SK-N-DZ (cell line): ENCODE measurements at regions not wholly inside any gene's neighbourhood (a gene's known extent, or its start where the extent isn't known, plus 50 kb on each side); places are given as distances from the start of the nearest gene placed in this dataset.
A peak's percentile ranks its signal among the peaks of the same experiment; 100 is the strongest.

Experiments used
- DNase-seq: peaks from one replicate; pipeline ENCODE4 v3.0.0-alpha.2; 2015; ENCODE audit warnings: low spot score

DNA sequence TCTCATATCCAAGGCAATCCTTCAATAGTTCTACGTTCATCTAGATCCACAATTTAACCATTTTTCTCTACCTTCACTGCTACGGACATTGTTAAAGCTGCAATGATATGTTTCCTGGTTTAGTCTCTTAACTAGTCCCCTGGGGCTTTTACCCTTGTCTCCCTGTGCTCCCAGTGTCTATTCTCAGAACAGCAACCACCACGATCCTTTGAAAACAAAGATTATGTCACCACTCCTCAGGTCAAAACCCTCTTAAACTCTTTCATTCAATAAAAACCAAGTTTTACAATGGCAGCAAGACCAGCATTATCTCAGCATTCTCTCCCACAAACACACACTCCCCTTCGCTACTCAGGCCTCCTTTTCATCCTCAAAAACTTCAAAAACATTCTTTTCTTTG lies 298.2 kb upstream of the CHST9 start:
- DNase-seq: no peak

DNA sequence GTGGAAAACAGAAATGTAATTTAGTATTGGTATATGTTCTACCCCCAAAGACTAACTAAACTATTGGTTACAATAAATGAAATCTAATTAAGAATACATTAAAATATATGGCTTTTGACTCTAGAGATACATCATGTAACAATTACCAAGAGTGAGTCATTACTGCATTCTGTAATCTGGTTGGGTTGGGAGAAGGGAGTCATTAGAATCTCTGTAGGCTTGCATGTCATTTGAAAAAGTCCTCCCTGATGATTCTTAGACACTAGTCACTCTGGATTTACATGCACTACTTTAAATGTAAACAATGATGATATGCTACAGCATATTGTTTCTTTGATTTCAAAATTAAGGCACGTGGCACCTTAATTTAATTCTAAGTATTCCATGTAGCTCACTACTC lies 293.4 kb upstream of the CHST9 start:
- no peak for DNase-seq

DNA sequence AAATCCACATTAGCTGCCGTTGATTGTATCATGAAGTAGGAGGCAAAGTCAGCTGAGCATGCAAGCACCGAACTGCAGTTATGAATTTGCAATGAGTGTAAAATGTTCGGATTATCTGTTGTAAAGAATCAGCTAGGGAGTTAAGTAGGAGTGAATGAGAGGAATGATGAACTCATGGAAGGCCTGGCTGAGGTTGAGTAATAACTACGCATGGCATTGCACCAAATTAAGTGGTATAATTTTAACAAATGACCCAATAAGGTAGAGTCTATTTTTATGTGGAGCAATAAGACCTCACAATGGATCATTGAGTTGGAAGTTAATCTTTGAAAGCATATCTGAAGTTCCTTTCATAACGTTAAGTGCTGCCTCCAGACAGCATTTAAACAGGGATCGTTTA lies 288.2 kb upstream of the CHST9 start:
- no peak for DNase-seq

DNA sequence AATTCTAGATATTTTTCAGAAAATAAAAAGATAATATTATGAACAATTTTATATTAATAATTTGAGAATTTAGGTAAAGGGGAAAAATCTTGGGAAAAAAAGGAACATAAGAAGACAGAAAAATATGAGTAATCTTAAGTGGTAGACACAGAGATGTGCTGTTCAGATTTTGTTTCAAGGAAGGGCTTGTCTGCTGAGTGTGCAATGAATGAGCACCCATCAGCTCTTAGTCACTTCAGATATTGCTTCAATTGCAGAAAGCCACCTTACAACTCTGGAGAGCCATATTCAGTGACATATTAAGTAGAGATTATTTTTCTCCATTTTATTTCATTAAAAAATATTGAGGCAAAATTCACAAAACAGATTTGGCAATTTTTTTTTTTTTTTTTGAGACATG lies 282.0 kb upstream of the CHST9 start:
- no peak for DNase-seq

DNA sequence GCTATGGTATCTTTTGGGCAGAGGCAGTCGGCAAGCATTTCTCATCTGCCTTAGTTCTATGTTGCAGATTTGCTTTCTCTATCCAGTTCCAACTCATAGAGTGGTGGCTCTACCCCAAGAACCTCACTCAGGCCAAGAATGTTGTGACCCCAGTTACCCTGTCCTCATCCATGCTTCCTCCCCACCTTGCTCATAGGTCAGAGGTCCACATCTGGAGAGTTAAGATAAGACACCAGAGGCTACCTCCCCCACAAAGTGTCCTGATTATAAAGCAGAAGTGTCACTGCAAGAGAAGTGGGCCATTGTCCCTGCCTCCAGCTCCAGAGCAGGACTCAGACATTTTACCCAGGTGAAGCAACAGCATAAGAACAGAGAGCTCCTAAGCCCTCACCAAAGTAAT lies 276.8 kb upstream of the CHST9 start:
- DNase-seq: no peak

DNA sequence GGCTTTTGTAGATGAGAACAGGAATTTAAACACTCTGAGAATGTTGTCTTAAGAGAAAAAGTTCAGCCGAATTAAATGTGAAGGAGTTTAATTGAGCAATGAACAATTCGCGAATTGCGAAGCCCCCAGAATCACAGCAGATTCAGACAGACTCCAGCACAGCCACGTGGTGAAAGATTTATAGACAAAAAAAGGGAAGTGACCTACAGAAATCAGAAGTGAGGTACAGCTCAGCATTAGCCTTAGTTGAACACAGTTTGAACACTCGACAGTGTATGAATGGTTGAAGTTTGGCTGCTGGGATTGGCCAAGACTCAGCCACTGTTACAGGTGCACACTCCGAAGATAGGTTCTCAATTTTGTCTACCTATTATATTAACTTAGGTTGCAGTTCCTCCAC lies 264.0 kb upstream of the CHST9 start:
- DNase-seq: no peak

DNA sequence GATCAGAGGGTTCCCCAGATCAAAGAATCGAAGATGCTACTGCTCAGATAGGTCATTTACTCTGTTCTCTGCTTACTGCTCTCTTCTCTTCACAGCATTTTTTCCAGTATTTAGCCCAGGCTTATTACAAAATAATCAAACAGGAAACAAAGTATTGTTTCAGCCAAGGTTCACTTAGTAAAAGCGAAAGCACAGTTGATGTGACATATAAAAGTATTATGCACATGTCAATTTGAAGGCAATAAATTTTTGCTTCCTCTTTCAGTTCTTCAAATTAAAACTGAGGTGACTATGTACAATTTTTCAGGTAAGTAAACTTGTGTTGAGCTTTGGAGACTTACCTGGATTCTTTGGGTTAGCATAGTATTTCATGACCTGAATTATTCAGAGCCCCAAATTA lies 262.8 kb upstream of the CHST9 start:
- DNase-seq: no peak

DNA sequence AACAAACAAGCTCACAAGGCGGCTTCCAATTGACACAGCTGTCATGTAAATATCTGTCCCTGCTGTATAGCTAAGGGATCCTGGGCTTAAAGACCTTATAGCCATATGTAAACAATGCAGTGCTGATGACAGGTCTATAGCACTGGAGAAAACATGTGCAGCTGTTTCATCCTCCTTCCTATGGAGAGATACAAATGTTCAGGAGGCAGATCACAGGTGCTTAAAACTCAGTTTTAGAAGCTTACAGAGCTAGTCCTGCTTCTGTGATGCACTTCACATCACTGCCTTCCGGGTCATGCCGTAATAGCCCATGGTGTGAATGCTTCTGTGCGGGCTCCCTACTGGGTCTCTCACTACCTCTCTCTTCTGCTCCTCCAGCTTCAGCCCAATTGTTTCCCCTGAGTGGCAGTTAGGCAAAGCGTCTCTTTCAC lies 262.4 kb upstream of the CHST9 start:
- DNase-seq: no peak

DNA sequence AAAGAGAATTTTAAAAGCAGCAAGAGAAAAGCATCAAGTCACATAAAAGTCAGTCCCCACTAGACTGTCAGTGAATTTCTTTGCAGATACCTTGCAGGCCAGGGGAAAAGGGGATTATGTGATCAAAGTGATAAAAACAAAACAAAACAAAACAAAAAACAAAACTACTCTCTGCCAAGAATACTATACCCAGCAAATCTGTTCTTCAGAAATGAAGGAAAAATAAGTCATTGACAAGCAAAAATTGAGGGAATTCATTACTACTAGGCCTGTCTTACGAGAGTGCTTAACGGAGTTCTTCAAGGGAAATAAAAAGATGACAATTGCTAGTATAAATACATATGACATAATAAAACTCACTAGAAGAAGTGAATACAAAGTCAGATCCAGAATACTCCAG lies 245.5 kb upstream of the CHST9 start:
- no peak for DNase-seq

DNA sequence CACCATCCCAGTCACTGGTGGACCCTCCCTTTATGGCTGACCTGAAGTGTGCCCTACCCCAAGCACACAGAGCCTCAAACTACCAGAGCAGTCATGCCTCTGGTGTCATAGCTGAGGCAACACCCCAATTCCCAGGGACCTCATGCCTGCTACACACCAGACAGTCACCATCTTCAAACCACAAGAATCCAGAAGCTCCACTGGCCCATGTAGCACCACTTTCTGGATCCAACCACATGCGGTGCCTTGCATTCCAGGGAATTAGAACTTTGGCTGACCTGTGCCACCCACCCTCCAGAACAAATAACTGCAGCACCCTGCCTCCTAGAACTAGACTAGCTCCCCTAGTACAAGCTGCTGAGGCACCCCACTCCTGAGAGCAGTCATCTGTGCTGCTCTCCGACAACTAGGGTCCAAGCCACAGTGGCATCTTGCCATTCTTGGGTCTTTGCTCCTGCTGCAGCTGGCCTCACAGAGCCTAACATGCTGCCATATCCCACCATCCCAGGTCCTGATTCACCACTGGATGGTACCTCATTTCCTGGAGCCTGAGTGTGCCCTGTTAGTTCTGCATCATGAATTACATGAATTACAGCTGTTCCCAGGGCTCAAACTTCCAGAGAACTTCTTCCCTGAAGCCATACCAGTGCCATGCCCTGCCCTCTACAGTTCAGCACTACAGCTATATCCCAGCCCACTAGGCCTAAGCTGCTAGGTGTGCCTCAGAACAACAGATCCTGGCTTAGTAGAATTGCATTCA lies 243.8 kb upstream of the CHST9 start:
- no peak for DNase-seq

DNA sequence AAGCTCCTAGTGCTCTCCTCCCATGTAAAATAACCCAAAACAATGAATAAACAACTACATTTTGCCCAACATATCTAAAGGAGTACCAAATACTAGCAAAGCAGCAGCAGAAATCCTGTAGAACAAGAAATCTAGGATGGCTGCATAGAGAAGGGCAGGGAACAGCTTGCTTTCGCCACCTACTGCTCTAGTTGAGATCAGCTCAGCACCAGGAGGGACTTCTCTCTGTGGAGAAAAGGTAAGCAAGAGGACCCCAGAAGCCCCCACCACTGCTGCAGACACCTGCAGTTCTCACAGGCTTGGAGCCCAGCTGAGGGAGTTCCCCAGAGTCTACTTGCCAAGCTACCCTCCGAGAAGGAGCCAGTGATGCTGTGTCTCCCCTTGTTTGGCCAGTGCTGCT lies 243.0 kb upstream of the CHST9 start:
- DNase-seq: no peak

DNA sequence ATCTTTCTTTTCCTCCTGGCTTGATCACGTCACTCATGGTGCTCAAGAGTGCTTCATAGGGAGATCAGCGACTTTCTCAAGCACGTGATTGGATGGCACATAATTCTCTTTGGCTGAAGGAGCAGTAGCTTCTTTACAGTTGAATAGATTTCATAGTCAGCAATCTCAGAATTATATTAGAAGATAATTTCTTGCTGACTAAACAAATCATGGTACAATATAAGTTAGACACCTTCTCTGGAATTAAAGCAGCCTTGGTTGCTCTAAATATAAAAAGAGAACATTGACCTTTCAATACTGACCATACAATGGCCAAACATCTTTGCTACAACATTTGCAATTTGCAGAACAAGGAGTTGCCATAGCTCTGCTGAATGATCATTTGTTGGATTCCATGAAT lies 238.5 kb upstream of the CHST9 start:
- DNase-seq: no peak

DNA sequence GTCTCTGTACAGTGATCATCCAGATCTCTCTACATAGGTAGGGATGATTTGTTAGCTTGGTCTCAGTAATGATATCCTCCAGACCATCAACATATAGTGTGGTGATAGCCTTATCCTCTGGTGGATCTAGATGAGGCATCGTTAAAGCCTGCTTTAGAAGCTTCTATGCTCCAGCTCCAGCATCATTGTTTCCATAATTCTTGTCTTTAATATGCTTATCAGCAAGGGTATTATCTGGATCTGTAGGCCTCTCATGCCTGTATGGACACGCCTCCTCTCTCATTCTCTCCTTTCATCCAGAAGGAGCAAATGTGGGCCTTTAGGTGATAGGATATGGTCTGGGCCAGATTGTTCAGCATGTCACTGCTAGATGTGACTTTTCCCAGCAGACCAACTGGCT lies 234.5 kb upstream of the CHST9 start:
- DNase-seq: peak; percentile 51

DNA sequence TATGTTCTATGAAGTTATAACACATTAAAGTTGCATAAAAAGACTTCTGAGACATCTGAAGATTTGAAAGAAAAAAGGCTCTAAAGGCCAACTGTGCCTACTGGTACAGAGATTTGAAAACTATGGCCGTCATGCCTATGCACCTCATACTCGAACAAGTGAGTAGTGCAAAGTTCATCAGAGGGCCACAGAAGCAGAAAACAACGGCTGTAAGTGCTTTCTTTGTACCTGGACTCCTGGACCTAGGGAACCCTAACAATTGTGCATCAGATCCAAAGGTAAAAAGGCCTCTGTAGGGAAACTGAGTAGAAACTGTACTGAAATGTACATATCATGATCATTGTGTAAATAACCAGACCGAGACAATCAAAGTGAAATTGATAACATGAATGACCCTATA lies 230.4 kb upstream of the CHST9 start:
- DNase-seq: no peak

DNA sequence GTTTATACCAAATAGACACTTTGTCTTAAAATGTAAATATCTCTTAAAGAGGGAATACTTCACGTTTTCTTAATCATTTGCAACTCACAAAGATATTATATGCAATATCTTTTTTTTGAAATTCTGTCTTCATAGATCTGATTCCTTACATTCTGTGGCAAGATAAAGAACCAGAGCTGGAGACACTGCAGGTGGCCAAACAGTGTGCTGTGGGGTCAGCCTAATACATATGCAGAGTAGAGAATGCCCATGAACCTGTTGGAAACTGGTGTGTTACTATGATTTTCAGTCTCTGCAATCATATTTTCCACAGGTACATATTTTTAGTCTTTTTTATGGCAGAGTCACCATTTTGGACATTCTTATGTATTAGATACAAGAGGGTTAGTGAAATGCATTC lies 229.6 kb upstream of the CHST9 start:
- no peak for DNase-seq

DNA sequence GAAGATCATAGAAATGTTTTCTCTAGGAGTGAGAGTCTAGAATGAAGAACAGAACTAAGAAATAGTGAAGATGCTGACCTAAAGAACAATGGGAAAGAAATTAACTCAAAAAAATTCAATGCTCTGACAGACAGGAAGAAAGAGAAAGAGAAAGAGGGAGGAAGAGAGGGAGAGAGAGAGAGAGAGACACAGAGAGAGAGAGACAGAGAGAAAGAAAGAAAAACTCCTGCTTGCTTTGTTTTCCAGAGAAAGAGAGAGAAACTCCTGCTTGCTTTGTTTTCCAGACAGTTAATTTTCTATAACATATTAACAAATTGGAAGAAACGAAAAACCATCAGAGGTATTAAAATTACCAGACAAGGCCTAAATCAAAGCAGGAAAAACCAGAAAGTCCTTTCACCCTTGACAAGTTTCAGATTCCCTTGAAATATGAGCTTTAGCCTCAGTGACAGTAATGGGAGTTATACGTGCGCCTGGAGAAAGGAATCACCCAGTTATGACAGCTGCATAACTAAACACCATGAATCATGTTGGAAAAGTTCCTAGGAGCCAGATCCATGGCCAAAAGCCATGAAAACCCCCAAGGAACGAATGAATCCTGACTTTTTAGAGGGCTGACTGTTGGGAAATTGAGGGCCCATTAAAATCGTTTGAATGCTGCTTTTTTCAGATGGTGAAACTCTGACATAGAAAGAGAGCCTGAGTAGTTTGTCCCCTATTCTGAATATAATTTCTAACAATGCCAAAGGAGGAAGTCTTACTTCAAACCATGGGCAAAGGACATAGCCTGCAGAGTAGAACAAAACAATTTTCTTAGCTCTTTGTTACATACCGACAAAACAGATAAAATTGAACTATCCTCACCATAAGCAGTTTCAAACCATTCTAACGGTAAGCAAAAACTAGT lies 228.6 kb upstream of the CHST9 start:
- peak; percentile 54 for DNase-seq

DNA sequence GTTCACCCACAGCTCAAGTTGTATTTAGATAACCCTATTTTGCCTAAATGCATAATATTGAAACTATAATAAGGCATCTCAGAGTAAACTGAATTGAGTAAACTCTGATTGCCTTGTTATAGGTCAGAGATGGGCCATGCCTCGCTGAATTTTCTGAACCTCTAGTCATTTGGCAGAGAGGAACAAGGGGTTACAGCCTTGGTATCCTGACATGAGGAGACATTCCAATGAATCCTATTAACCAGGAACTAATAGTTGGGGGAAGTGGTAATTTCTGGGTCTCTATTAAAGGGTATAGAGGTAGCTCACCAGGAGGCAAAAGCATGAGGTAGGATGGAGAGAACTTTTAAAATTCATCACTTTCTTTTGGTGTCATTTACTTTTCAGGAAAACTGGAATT lies 227.4 kb upstream of the CHST9 start:
- no peak for DNase-seq

DNA sequence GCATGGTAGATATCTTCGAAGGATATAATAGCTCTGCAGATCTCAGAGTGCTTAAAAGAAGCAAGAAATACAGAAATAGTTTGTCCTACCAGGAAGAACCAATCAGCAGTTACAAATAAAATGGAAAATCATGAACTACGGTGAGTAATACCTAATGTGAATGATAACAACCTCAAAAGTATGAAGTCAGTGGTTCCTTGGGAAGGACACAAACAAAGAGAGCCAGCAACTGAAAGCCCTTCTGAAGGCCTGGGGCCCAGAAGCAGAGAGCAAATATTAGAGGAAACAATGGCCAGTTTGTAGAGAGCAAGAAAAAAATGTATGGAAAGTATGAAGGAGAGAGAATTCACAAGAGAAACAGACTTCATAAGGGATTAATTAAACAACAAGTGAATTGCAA lies 226.8 kb upstream of the CHST9 start:
- no peak for DNase-seq

DNA sequence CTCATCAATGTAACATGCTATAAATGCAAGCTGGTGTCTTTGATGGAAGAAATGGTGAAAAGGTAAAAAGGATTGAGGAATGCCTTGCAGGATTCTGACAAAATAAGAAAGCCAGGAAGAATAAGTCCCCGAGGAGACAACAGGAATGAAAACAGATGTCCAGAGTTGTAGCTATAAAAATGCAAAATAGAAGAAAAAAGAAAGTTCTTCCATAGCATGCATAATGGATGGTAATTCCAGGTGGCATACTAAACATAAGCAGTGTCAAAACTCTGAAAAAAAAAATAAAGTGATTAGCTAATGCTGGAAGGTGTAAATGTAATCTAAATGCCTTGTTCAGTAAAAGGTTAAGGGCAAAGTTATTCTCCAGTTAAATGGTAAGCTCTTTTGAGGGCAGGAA lies 225.9 kb upstream of the CHST9 start:
- no peak for DNase-seq

DNA sequence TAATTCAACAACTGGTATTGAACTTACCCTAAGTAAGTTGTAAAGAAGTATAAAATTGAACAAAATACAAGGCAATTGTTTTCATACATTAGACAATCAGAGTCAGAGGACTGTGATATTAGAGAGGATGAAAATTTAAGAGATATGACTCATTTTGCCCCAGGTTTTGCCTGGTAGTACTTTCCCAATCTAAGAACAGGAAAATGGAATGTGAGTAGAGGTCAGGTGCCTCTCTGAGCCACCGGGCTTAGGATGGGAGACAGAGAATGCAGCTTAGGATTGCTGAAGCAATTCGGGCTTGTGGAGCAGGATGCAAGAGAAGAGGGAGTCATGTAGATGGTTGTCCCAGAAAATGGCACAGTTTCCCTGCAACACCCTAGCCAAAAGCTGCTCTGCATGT lies 219.7 kb upstream of the CHST9 start:
- DNase-seq: no peak

DNA sequence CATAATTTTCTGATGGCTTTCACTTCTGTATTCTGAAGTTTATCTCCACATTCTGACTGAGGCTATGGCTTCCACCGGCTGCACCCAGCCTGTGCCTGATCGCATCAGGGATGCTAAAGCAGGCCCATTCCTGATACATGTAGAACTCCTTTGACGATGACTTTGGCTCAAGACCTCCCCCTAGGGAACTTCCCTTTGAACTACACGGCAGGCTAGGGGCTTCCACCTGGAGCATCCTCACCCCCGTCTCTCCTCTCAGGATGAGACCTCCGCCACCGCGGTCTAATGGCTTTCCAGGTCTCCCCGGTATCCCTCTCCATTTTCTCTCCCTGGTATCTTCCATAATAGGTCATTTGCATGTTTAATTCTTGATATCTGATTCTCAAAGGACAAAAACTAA lies 214.9 kb upstream of the CHST9 start:
- DNase-seq: no peak

DNA sequence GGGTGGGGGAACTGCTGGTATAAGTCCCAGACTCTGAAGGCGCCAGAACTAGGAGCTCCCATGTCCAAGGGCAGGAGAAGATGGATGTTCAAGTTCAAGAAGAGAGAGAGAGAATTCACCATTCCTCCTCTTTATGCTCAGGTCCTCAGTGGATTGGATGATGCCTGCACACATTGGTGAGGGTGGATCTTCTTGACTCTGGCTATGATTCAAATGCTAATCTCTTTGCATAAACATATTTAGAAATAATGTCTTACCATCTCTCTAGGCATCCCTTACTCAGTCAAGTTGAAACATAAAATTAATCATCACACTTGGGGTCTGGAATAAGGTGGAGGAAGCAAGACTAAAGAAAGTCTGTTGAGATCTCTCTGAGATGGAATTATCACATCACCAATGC lies 210.6 kb upstream of the CHST9 start:
- no peak for DNase-seq

DNA sequence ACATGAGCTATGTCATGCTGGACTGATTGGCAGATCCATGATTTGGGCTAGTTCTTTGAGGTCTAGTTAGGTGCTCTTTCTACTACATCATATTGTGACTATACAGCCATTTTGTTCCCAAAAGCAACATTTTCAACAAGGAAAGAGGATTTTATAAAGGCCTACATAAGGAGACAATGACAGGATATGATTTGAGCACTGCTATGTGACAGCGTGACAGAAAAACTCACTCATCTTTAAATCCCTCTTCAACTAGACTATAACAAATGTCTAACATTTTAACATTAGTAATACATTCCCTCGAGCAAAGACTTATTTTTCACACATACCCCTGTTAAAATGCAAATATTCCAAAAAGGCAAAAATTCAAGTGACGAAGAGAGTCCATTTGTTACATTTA lies 209.6 kb upstream of the CHST9 start:
- DNase-seq: no peak
